HCT116 (cell line): ENCODE measurements at regions not wholly inside any gene's neighbourhood (a gene's known extent, or its start where the extent isn't known, plus 50 kb on each side); places are given as distances from the start of the nearest gene placed in this dataset.

Experiments
- ATAC-seq: fragments of 200-7000 bp; cut with Tn5 transposase; 2 replicates; pipeline ENCODE4 v1.9.1; 2020; ENCODE audit warnings: mild to moderate bottlenecking, moderate library complexity
- BruUV-seq: library from RNA; stranded (reverse); fragments of 400-500 nt; replicated peaks from 2 replicates; lab custom pipeline; 2021; lab: Mats Ljungman, UMichigan
- CTCF ChIA-PET: fragments of 300-600 bp; sonication (Branson Sonifier 250); formaldehyde crosslinking; loops from one replicate; lab custom pipeline; 2021; ENCODE audit warnings: antibody characterized with exemption; lab: Charles Lee
- POLR2A ChIA-PET: fragments of 300-600, 350-600 bp; sonication (Branson Sonifier 250); formaldehyde crosslinking; loops from one replicate; lab custom pipeline; 2021; ENCODE audit warnings: antibody characterized with exemption; lab: Charles Lee
- RAD21 ChIA-PET, 2 experiments: fragments of 300-600 bp; sonication (Branson Sonifier 250); formaldehyde crosslinking; loops; one replicate each; lab custom pipeline; 2023; ENCODE audit warnings: low total read pairs in 2 of 2; ENCODE audit not compliant: uncharacterized antibody in 2 of 2, unreplicated experiment in 2 of 2, low non-redundant PET in 1 of 2; lab: Charles Lee
- DNase-seq: peaks from one replicate; pipeline ENCODE4 v3.0.0-alpha.2; 2010; ENCODE audit warnings: low read depth, low spot score
- H2AFZ ChIP-seq: fragments of 200-600 bp; shearing (Covaris generic), sonication (generic); 2 replicates; pipeline ENCODE4 v1.6.1; 2017; ENCODE audit warnings: low read depth, mixed run types, mixed read lengths, antibody characterized with exemption, low read length; ENCODE audit not compliant: poor library complexity, severe bottlenecking
- H3K27ac ChIP-seq: 2 replicates; pipeline ENCODE4 v1.5.1; 2012; ENCODE audit warnings: low read depth, low read length
- H3K27me3 ChIP-seq: fragments of 200-600 bp; sonication (generic); 2 replicates; pipeline ENCODE4 v1.6.1; 2016; ENCODE audit warnings: mixed run types, low read length, mixed read lengths; ENCODE audit not compliant: insufficient read depth
- H3K36me3 ChIP-seq, 2 experiments: fragments of 200-500 bp in 1 of 2; fragments of 200-600 bp in 1 of 2; sonication (Bioruptor generic) in 1 of 2; sonication (generic) in 1 of 2; 2 replicates each; pipeline versions ENCODE4 v1.5.1 to v1.6.1; 2014 to 2016; ENCODE audit warnings: low read length in 2 of 2, inconsistent platforms in 1 of 2, mixed read lengths in 1 of 2, mixed run types in 1 of 2; ENCODE audit not compliant: insufficient read depth in 2 of 2, control insufficient read depth in 1 of 2
- H3K4me1 ChIP-seq, 2 experiments: fragments of 200-600 bp in 1 of 2; sonication (generic) in 1 of 2; 2 replicates each; pipeline versions ENCODE4 v1.5.1 to v1.6.1; 2012 to 2017; ENCODE audit warnings: low read length in 2 of 2, inconsistent platforms in 1 of 2, mild to moderate bottlenecking in 1 of 2, mixed read lengths in 1 of 2, mixed run types in 1 of 2, moderate library complexity in 1 of 2; ENCODE audit not compliant: insufficient read depth in 2 of 2, control insufficient read depth in 1 of 2
- H3K4me2 ChIP-seq: fragments of 200-600 bp; sonication (generic); 2 replicates; pipeline ENCODE4 v1.6.1; 2017; ENCODE audit warnings: mixed run types, low read length, mixed read lengths
- H3K4me3 ChIP-seq, 2 experiments: fragments of 200-600 bp in 1 of 2; sonication (generic) in 1 of 2; replicated peaks in 1 of 2; 2 replicates each; pipeline ENCODE4 v1.5.1; 2011 to 2016; ENCODE audit warnings: low read length in 2 of 2, control low read depth in 1 of 2, low read depth in 1 of 2, mild to moderate bottlenecking in 1 of 2, mixed read lengths in 1 of 2, mixed run types in 1 of 2
- H3K79me2 ChIP-seq: fragments of 200-600 bp; sonication (generic); 2 replicates; pipeline ENCODE4 v1.6.1; 2017; ENCODE audit warnings: mild to moderate bottlenecking, mixed run types, low read length, moderate library complexity, mixed read lengths; ENCODE audit not compliant: insufficient read depth
- H3K9ac ChIP-seq: fragments of 200-600 bp; sonication (generic); 2 replicates; pipeline ENCODE4 v1.6.1; 2016; ENCODE audit warnings: low read length, mixed read lengths
- H3K9me2 ChIP-seq: fragments of 200-600 bp; sonication (generic), shearing (Covaris generic); 2 replicates; pipeline ENCODE4 v1.6.1; 2017; ENCODE audit warnings: mixed run types, mild to moderate bottlenecking, moderate library complexity; ENCODE audit not compliant: insufficient read depth
- H3K9me3 ChIP-seq, 2 experiments: fragments of 200-500 bp in 1 of 2; fragments of 200-600 bp in 1 of 2; sonication (Bioruptor generic) in 1 of 2; sonication (generic) in 1 of 2; 2 replicates each; pipeline ENCODE4 v1.6.1; 2014 to 2017; ENCODE audit warnings: low read length in 2 of 2, mixed read lengths in 2 of 2, inconsistent platforms in 1 of 2, low read depth in 1 of 2, mild to moderate bottlenecking in 1 of 2, mixed run types in 1 of 2, moderate library complexity in 1 of 2; ENCODE audit not compliant: control insufficient read depth in 1 of 2, insufficient read depth in 1 of 2
- H4K20me1 ChIP-seq: fragments of 200-600 bp; sonication (generic), shearing (Covaris generic); 2 replicates; pipeline ENCODE4 v1.6.1; 2017; ENCODE audit warnings: mixed run types, mild to moderate bottlenecking, moderate library complexity; ENCODE audit not compliant: insufficient read depth
- ELF1 ChIP-seq: IDR thresholded peaks from 2 replicates; pipeline ENCODE4 v1.6.1; 2012; ENCODE audit warnings: low read depth, borderline replicate concordance
- FOSL1 ChIP-seq: IDR thresholded peaks from 2 replicates; pipeline ENCODE4 v1.6.1; 2012; ENCODE audit warnings: low read depth
- REST ChIP-seq: IDR thresholded peaks from 2 replicates; pipeline ENCODE4 v1.6.1; 2012; ENCODE audit warnings: low read depth
- SIN3A ChIP-seq: IDR thresholded peaks from 2 replicates; pipeline ENCODE4 v1.6.1; 2012; ENCODE audit warnings: low read depth
- TCF7L2 ChIP-seq: IDR thresholded peaks from 2 replicates; pipeline ENCODE4 v1.7.0; 2011; ENCODE audit warnings: borderline replicate concordance, inconsistent platforms; ENCODE audit not compliant: insufficient read depth, insufficient read length; ENCODE audit errors: extremely low read depth
- ZFX ChIP-seq: fragments of 450-650 bp; IDR thresholded peaks from 2 replicates; pipeline ENCODE4 v1.6.1; 2017
- intact Hi-C: fragments of 100-400 bp; cut with micrococcal nuclease; formaldehyde crosslinking; loops from 2 replicates; pipeline ENCODE4 v1.10.0; 2022

DNA sequence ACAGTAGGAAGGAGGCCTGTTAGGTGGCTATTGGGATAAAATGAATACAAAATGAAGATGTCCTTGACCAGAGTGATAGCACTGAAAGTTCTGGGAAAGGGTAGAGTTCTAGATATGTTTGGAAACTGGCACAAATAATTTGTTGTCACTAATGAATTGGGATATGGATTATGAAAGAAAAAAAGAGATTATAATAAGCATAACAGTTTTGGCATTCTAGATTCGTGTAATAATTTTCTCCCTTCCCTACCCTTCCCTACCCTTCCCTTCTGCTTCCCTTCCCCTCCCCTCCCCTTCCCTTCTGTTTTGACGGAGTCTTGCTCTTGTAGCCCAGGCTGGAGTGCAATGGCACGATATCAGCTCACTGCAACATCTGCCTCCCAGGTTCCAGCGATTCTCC is 271.0 kb upstream of the PRR20A start (continued):
- TF ChIP-seq REST: no peak
- no peak for TF ChIP-seq SIN3A
- TF ChIP-seq, all 23 proteins: peak for 0

GRCh38 chr13:56886398-56886797 is 254.3 kb upstream of the PRR20A start:
- ATAC-seq: no peak
- BruUV-seq: no TSS peak
- H3K9ac ChIP-seq: no peak overlapping the region
- no peak overlapping the region for H3K27ac ChIP-seq
- intact Hi-C loops: no loop called here
- H3K9me3 ChIP-seq: peaks cover 0 to 24% of the 10 kb centered on the region in 2 experiments; a peak in 3 of 4 replicates
- ChIA-PET POLR2A (no interaction called here), RAD21 (no interaction called here), CTCF (no interaction called here)
- H3K79me2 ChIP-seq: no peaks in the 10 kb centered on the region
- no peak overlapping the region for H3K4me3 ChIP-seq
- DNase-seq: no peak
- H4K20me1 ChIP-seq: no peaks in the 10 kb centered on the region
- no peaks in the 10 kb centered on the region for H3K4me1 ChIP-seq
- H3K4me2 ChIP-seq: no peak overlapping the region
- H3K27me3 ChIP-seq: no peaks in the 10 kb centered on the region
- no peaks in the 10 kb centered on the region for H3K36me3 ChIP-seq
- no peak overlapping the region for H2AFZ ChIP-seq
- no peak for TF ChIP-seq ELF1
- no peak for TF ChIP-seq TCF7L2
- TF ChIP-seq ZFX: no peak
- no peak for TF ChIP-seq FOSL1
- no peaks in the 10 kb centered on the region for H3K9me2 ChIP-seq
